Liver (tissue), 8 donors: ENCODE measurements at regions not wholly inside any gene's neighbourhood (a gene's known extent, or its start where the extent isn't known, plus 50 kb on each side); places are given as distances from the start of the nearest gene placed in this dataset.
"Not testable (repeated sequence)": the region's sequence is repeated elsewhere in the genome, so short reads cannot be mapped to it uniquely, and the experiment has no call there.

Experiments used
- DNase-seq: peaks from one replicate; pipeline ENCODE4 v3.0.0-alpha.2; 2017; ENCODE audit warnings: low spot score
- H3K27ac ChIP-seq, 2 donors: one replicate each; pipeline ENCODE4 v1.7.0; 2013; ENCODE audit warnings: inconsistent platforms in 2 of 2, low read length in 2 of 2, control low read depth in 1 of 2, low read depth in 1 of 2, mild to moderate bottlenecking in 1 of 2
- H3K27me3 ChIP-seq, 4 donors: one replicate each; pipeline versions ENCODE4 v1.6.1 to v1.7.0; 2013; ENCODE audit warnings: low read length in 3 of 4, inconsistent platforms in 1 of 4, mild to moderate bottlenecking in 1 of 4, moderate library complexity in 1 of 4; ENCODE audit not compliant: control insufficient read depth in 4 of 4, insufficient read depth in 4 of 4
- H3K36me3 ChIP-seq, 4 donors: one replicate each; pipeline versions ENCODE4 v1.6.1 to v1.7.0; 2013; ENCODE audit warnings: low read length in 3 of 4, mild to moderate bottlenecking in 3 of 4, low read depth in 1 of 4, moderate library complexity in 1 of 4; ENCODE audit not compliant: control insufficient read depth in 4 of 4, insufficient read depth in 3 of 4
- H3K4me1 ChIP-seq, 4 donors: one replicate each; pipeline versions ENCODE4 v1.6.1 to v1.7.0; 2013; ENCODE audit warnings: low read length in 3 of 4, mild to moderate bottlenecking in 3 of 4, moderate library complexity in 1 of 4; ENCODE audit not compliant: control insufficient read depth in 4 of 4, insufficient read depth in 4 of 4
- H3K4me3 ChIP-seq, 3 donors: one replicate each; pipeline versions ENCODE4 v1.6.1 to v1.7.0; 2013; ENCODE audit warnings: low read length in 3 of 3, control low read depth in 1 of 3, low read depth in 1 of 3, mild to moderate bottlenecking in 1 of 3
- H3K9ac ChIP-seq, 2 donors: one replicate each; pipeline ENCODE4 v1.7.0; 2013; ENCODE audit warnings: low read length in 2 of 2, mild to moderate bottlenecking in 2 of 2, moderate library complexity in 2 of 2, control low read depth in 1 of 2, low read depth in 1 of 2
- H3K9me3 ChIP-seq, 4 donors: one replicate each; pipeline versions ENCODE4 v1.6.1 to v1.7.0; 2013; ENCODE audit warnings: low read length in 3 of 4; ENCODE audit not compliant: control insufficient read depth in 4 of 4
- EGR1 ChIP-seq, 2 donors: IDR thresholded peaks; 2 replicates each; pipeline ENCODE4 v1.6.1; 2016 to 2018; ENCODE audit warnings: antibody characterized with exemption in 2 of 2, low read depth in 2 of 2
- GABPA ChIP-seq, 2 donors: IDR thresholded peaks in 1 of 2; conservative IDR thresholded peaks in 1 of 2; 2 replicates each; pipeline ENCODE4 v1.6.1; 2016; ENCODE audit warnings: antibody characterized with exemption in 2 of 2, mild to moderate bottlenecking in 1 of 2, moderate library complexity in 1 of 2
- HNF4G ChIP-seq: IDR thresholded peaks from 2 replicates; pipeline ENCODE4 v1.6.1; 2016; ENCODE audit warnings: antibody characterized with exemption
- JUND ChIP-seq, 2 donors: IDR thresholded peaks; 2 replicates each; pipeline ENCODE4 v1.6.1; 2016; ENCODE audit warnings: antibody characterized with exemption in 2 of 2
- NR2F2 ChIP-seq: IDR thresholded peaks from 2 replicates; pipeline ENCODE4 v1.6.1; 2016; ENCODE audit warnings: antibody characterized with exemption
- RAD21 ChIP-seq, 2 donors: IDR thresholded peaks; 2 replicates each; pipeline ENCODE4 v1.6.1; 2016; ENCODE audit warnings: antibody characterized with exemption in 2 of 2, mild to moderate bottlenecking in 2 of 2
- SP1 ChIP-seq: IDR thresholded peaks from 2 replicates; pipeline ENCODE4 v1.6.1; 2018; ENCODE audit warnings: antibody characterized with exemption, mild to moderate bottlenecking
- WGBS: extraction: QIAGEN DNeasy Blood & Tissue Kit; methylation state at CpG from one replicate; pipeline ENCODE4 v1.1.7; 2013; 5-methylcytosine and 5-hydroxymethylcytosine counted together
- TF ChIP-seq, protein P1 (sequence below): IDR thresholded peaks from 2 replicates; pipeline ENCODE4 v1.6.1; 2016; ENCODE audit warnings: antibody characterized with exemption
- TF ChIP-seq, protein P2 (sequence below): IDR thresholded peaks from 2 replicates; pipeline ENCODE4 v1.6.1; 2016; ENCODE audit warnings: antibody characterized with exemption
- TF ChIP-seq, protein P3 (sequence below): fragments of 150-350 bp; IDR thresholded peaks from 2 replicates; pipeline ENCODE4 v1.5.1; 2017; ENCODE audit warnings: improper control_type of control experiment, low read depth, low read length; ENCODE audit not compliant: missing input control
- TF ChIP-seq, protein P4 (sequence below): IDR thresholded peaks from 2 replicates; pipeline ENCODE4 v1.6.1; 2016; ENCODE audit warnings: antibody characterized with exemption
- donor health status: healthy.
- donor health status: healthy.
- donor health status: healthy.
- donor health status: healthy.
- donor health status: healthy.

DNA sequence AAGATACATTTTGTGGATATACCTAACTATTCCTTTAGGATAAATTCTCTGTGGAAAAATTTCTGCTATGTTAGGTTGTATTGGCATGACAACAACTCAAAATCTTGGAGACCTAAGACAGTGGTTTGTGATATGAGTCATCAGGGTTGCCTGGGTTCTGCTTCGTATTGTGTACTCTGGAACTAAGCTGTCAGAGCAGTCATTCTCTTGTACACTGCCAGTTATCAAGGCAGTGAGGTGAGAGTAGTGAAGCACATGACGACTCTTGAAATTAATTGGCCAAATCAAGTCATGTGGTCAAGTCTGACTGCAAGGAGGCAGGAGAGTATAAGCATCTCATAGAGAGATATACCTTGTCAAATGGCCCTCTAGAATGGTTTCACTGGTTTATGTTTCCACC, 104.4 kb downstream of the FANCF start:
- no peaks in the 10 kb centered on the region for H3K36me3 ChIP-seq
- H3K9ac ChIP-seq, result no peak overlapping the region
- no peak overlapping the region for H3K27ac ChIP-seq
- WGBS, result 60% methylated on average over 2 of the region's 2 CpGs
- H3K9me3 ChIP-seq, result no peaks in the 10 kb centered on the region
- TF ChIP-seq, protein P1, sequence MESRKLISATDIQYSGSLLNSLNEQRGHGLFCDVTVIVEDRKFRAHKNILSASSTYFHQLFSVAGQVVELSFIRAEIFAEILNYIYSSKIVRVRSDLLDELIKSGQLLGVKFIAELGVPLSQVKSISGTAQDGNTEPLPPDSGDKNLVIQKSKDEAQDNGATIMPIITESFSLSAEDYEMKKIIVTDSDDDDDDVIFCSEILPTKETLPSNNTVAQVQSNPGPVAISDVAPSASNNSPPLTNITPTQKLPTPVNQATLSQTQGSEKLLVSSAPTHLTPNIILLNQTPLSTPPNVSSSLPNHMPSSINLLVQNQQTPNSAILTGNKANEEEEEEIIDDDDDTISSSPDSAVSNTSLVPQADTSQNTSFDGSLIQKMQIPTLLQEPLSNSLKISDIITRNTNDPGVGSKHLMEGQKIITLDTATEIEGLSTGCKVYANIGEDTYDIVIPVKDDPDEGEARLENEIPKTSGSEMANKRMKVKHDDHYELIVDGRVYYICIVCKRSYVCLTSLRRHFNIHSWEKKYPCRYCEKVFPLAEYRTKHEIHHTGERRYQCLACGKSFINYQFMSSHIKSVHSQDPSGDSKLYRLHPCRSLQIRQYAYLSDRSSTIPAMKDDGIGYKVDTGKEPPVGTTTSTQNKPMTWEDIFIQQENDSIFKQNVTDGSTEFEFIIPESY, result no peak
- no peak for TF ChIP-seq SP1
- TF ChIP-seq NR2F2, result no peak
- TF ChIP-seq, protein P2, sequence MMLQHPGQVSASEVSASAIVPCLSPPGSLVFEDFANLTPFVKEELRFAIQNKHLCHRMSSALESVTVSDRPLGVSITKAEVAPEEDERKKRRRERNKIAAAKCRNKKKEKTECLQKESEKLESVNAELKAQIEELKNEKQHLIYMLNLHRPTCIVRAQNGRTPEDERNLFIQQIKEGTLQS, result no peak
- TF ChIP-seq, protein P3, sequence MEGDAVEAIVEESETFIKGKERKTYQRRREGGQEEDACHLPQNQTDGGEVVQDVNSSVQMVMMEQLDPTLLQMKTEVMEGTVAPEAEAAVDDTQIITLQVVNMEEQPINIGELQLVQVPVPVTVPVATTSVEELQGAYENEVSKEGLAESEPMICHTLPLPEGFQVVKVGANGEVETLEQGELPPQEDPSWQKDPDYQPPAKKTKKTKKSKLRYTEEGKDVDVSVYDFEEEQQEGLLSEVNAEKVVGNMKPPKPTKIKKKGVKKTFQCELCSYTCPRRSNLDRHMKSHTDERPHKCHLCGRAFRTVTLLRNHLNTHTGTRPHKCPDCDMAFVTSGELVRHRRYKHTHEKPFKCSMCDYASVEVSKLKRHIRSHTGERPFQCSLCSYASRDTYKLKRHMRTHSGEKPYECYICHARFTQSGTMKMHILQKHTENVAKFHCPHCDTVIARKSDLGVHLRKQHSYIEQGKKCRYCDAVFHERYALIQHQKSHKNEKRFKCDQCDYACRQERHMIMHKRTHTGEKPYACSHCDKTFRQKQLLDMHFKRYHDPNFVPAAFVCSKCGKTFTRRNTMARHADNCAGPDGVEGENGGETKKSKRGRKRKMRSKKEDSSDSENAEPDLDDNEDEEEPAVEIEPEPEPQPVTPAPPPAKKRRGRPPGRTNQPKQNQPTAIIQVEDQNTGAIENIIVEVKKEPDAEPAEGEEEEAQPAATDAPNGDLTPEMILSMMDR, result no peak
- TF ChIP-seq EGR1 (IDR thresholded peaks at IDR 0.05; ENCODE audit: low read depth in 2 of 2), result no peak
- peaks cover 0 to under 1% (median 0%) of the 10 kb centered on the region in 4 donors for H3K27me3 ChIP-seq
- H3K4me3 ChIP-seq, result no peak overlapping the region
- no peak for DNase-seq
- H3K4me1 ChIP-seq, result no peaks in the 10 kb centered on the region

DNA sequence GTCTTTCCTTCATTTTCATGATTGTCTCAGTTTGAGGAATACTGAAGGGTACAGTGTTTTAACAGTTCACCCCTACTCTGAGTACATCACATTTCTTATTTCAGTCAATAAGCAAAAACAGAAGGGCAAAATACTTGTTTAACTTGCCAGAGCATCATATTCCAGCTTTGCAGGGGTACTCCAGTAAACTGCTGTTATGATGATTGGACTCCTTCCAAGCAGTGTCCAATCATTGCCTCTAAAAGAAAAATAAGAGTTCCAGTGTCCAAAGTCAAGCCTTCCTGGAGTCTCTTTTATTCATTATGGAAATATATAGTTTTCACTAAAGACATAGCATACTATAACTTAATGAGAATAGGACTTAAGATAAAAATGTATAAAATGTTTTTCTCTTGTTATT, 105.1 kb downstream of the FANCF start:
- no peak overlapping the region for H3K9ac ChIP-seq
- H3K36me3 ChIP-seq, result no peaks in the 10 kb centered on the region
- no peaks in the 10 kb centered on the region for H3K9me3 ChIP-seq
- H3K27ac ChIP-seq, result no peak overlapping the region
- TF ChIP-seq RAD21 (IDR thresholded peaks at IDR 0.05), result no peak
- TF ChIP-seq JUND (IDR thresholded peaks at IDR 0.05), result no peak
- no peak for TF ChIP-seq HNF4G
- TF ChIP-seq, protein P1, result no peak
- TF ChIP-seq, protein P3, result no peak
- TF ChIP-seq GABPA (IDR thresholded peaks at IDR 0.05 in 1 of 2, conservative IDR thresholded peaks at IDR 0.05 in 1 of 2), result no peak
- TF ChIP-seq, protein P4, sequence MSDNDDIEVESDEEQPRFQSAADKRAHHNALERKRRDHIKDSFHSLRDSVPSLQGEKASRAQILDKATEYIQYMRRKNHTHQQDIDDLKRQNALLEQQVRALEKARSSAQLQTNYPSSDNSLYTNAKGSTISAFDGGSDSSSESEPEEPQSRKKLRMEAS, result no peak
- TF ChIP-seq NR2F2, result no peak
- H3K27me3 ChIP-seq, result peaks cover 0 to 3% (median 0%) of the 10 kb centered on the region in 4 donors
- DNase-seq, result no peak
- no peak overlapping the region for H3K4me3 ChIP-seq
- H3K4me1 ChIP-seq, result no peaks in the 10 kb centered on the region

DNA sequence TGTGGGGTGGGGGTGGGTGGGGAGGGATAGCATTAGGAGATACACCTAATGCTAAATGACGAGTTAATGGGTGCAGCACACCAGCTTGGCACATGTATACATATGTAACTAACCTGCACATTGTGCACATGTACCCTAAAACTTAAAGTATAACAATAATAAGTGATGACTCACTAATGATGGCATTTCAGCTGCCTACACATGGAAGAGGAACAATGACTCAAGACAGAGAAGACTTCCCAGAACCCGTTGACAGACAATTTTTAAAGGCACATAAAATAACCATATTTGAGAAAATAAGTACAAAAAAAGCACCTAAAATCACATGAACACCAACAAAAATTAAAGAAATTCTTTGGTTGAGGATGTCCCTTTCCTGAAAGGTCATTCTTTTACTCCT, 107.3 kb downstream of the FANCF start:
- not testable (repeated sequence) for H3K27me3 ChIP-seq, H3K9ac ChIP-seq, H3K4me3 ChIP-seq, H3K27ac ChIP-seq, DNase-seq, H3K4me1 ChIP-seq, H3K36me3 ChIP-seq, H3K9me3 ChIP-seq
- 81% methylated on average over 2 of the region's 2 CpGs for WGBS
